ENCODE measurements at regions not wholly inside any gene's neighbourhood (a gene's known extent, or its start where the extent isn't known, plus 50 kb on each side); places are given as distances from the start of the nearest gene placed in this dataset.

- H3K27ac ChIP-seq, result no peak overlapping the region
- TF ChIP-seq CTCF (IDR thresholded peaks at IDR 0.05) (no peak), POLR2AphosphoS5 (IDR thresholded peaks at IDR 0.05) (no peak), POLR2A (IDR thresholded peaks at IDR 0.05) (no peak), EP300 (IDR thresholded peaks at IDR 0.05) (no peak)
- no peak overlapping the region for H3K4me3 ChIP-seq
- H3K4me1 ChIP-seq, result peaks cover 25% of the 10 kb centered on the region
- WGBS, result 67% methylated on average over 32 of the region's 32 CpGs
- H3K27me3 ChIP-seq, result peaks cover 6% of the 10 kb centered on the region
- no peak for DNase-seq (ENCODE audit: low spot score in 2 of 2)
- H3K36me3 ChIP-seq, result no peaks in the 10 kb centered on the region
- no peaks in the 10 kb centered on the region for H3K9me3 ChIP-seq
These were observed 107.8 kb downstream of the SIK1 start for GRCh38 chr21:43318841-43319781.

DNA sequence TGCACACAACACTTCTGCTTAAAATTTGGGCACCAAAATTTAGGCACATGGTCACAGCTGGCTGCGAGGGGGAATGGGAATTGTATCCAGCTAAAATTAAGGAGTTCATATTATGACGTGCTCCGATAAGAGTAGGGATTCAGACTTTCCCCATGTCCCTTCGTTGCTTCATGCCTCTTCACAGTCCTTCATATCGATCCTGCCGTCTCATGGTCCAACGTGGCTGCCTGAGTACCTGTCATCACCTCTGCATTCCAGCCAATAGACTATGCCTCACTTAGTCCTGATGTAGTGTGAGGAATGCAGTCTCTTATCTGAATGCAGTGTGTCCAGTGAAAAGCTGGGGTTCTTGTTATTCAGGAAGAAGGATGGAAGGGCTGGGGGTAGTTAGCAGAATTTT lies 108.6 kb downstream of the SIK1 start:
- TF ChIP-seq POLR2AphosphoS5 (IDR thresholded peaks at IDR 0.05) (no peak), POLR2A (IDR thresholded peaks at IDR 0.05) (no peak), EP300 (IDR thresholded peaks at IDR 0.05) (no peak), CTCF (IDR thresholded peaks at IDR 0.05) (no peak)

GRCh38 chr21:43317959-43318358 lies 109.0 kb downstream of the SIK1 start:
- no peak overlapping the region for H3K4me3 ChIP-seq
- WGBS, result 91% methylated on average over 8 of the region's 9 CpGs
- H3K9me3 ChIP-seq, result no peaks in the 10 kb centered on the region

More for the DNA sequence above, 108.6 kb downstream of the SIK1 start:
- no peak for DNase-seq (ENCODE audit: low spot score in 2 of 2)
- Histone ChIP-seq H3K4me3 (no peak overlapping the region), H3K27ac (no peak overlapping the region), H3K9me3 (no peaks in the 10 kb centered on the region), H3K36me3 (no peaks in the 10 kb centered on the region), H3K27me3 (peaks cover 6% of the 10 kb centered on the region), H3K4me1 (peaks cover 25% of the 10 kb centered on the region)
- WGBS, result 98% methylated on average over 7 of the region's 7 CpGs

GRCh38 chr21:43317254-43317748 lies 109.6 kb downstream of the SIK1 start:
- DNase-seq (ENCODE audit: low spot score in 2 of 2), result no peak
- H3K4me3 ChIP-seq, result no peak overlapping the region
- no peak for TF ChIP-seq POLR2A (IDR thresholded peaks at IDR 0.05)
- no peak for TF ChIP-seq EP300 (IDR thresholded peaks at IDR 0.05)
- no peak for TF ChIP-seq POLR2AphosphoS5 (IDR thresholded peaks at IDR 0.05)
- no peak for TF ChIP-seq CTCF (IDR thresholded peaks at IDR 0.05)
- H3K4me1 ChIP-seq, result peaks cover 35% of the 10 kb centered on the region
- peaks cover 6% of the 10 kb centered on the region for H3K27me3 ChIP-seq
- H3K27ac ChIP-seq, result no peak overlapping the region
- H3K9me3 ChIP-seq, result no peaks in the 10 kb centered on the region
- WGBS, result 94% methylated on average over 9 of the region's 11 CpGs
- no peaks in the 10 kb centered on the region for H3K36me3 ChIP-seq

More at GRCh38 chr21:43317959-43318358, 109.0 kb downstream of the SIK1 start:
- TF ChIP-seq POLR2A (IDR thresholded peaks at IDR 0.05), result no peak
- H3K4me1 ChIP-seq, result peaks cover 29% of the 10 kb centered on the region
- no peaks in the 10 kb centered on the region for H3K36me3 ChIP-seq
- no peak overlapping the region for H3K27ac ChIP-seq
- no peak for DNase-seq (ENCODE audit: low spot score in 2 of 2)
- peaks cover 6% of the 10 kb centered on the region for H3K27me3 ChIP-seq

DNA sequence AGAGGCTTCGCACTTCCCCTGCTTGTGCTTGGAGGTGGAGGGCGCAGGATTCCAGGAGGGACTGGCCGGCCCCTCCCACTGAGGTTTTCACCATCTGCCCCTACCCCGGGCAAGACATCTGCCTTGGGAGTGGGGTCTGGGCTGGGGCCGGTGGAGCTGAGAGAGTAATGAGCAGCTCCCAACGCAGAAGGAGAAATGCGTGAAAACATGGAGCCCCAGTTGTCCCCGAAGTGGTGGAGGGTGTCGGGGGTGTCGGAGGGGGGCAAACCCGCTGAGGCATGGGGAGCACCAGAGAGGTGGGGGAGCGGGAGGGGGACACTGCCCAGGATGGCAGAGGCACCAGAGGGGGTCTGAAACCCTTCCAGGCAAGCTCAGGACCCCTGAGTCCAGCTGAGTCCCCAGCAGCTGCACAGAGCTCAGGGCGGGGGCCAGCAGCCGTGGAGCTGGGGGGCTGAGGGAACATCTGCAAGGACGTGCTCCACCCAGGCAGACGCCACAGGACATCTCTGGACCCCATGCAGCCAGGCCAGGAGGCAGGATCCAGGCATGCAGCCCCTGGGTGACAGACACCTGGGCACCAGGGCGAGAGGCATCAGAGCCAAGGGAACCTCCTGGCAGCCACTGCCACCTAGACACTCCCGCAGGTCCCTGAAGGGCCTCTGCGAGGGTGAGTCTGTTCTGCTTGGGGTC lies 110.6 kb downstream of the SIK1 start:
- Histone ChIP-seq H3K4me1 (peaks cover 45% of the 10 kb centered on the region), H3K4me3 (no peak overlapping the region), H3K36me3 (no peaks in the 10 kb centered on the region), H3K27me3 (peaks cover 6% of the 10 kb centered on the region), H3K9me3 (no peaks in the 10 kb centered on the region), H3K27ac (no peak overlapping the region)
- TF ChIP-seq POLR2AphosphoS5 (IDR thresholded peaks at IDR 0.05), result no peak
- no peak for TF ChIP-seq CTCF (IDR thresholded peaks at IDR 0.05)
- no peak for TF ChIP-seq EP300 (IDR thresholded peaks at IDR 0.05)
- no peak for TF ChIP-seq POLR2A (IDR thresholded peaks at IDR 0.05)
- DNase-seq (ENCODE audit: low spot score in 2 of 2), result no peak
- 90% methylated on average over 9 of the region's 19 CpGs for WGBS
